IMR-90 (cell line): ENCODE measurements at regions not wholly inside any gene's neighbourhood (a gene's known extent, or its start where the extent isn't known, plus 50 kb on each side); places are given as distances from the start of the nearest gene placed in this dataset.
A peak's percentile ranks its signal among the peaks of the same experiment; 100 is the strongest.

Experiments
- ATAC-seq: fragments of 200-7000 bp; cut with Tn5 transposase; 2 replicates; pipeline ENCODE4 v1.9.1; 2020; ENCODE audit warnings: low read depth, mild to moderate bottlenecking, moderate library complexity
- BruUV-seq: library from RNA; stranded (reverse); fragments of 400-500 nt; replicated peaks from 2 replicates; lab custom pipeline; 2021; lab: Mats Ljungman, UMichigan
- CTCF ChIA-PET: fragments of 300-600 bp; formaldehyde crosslinking; extraction: SDS; loops from one replicate; lab custom pipeline; 2021; ENCODE audit warnings: antibody characterized with exemption; lab: Yijun Ruan, JAX
- POLR2A ChIA-PET: fragments of 300-600 bp; sonication (Branson Sonifier 250); formaldehyde crosslinking; loops from one replicate; lab custom pipeline; 2022; ENCODE audit warnings: antibody characterized with exemption; ENCODE audit not compliant: unreplicated experiment; lab: Charles Lee
- DNase-seq: peaks from one replicate; pipeline ENCODE4 v3.0.0; 2013
- H2AFZ ChIP-seq: replicated peaks from 2 replicates; pipeline ENCODE3; 2013; ENCODE audit warnings: low read length, mild to moderate bottlenecking; ENCODE audit not compliant: poor library complexity
- H2AK5ac ChIP-seq: 2 replicates; pipeline ENCODE4 v1.6.1; 2013; ENCODE audit warnings: low read depth, low read length, inconsistent platforms
- H2AK9ac ChIP-seq: replicated peaks from 2 replicates; pipeline ENCODE3; 2013; ENCODE audit warnings: mild to moderate bottlenecking, low read depth, low read length, moderate library complexity; ENCODE audit not compliant: poor library complexity
- H2BK120ac ChIP-seq: 2 replicates; pipeline ENCODE4 v1.6.1; 2013; ENCODE audit warnings: low read depth, low read length, inconsistent platforms
- H2BK15ac ChIP-seq: 3 replicates; pipeline ENCODE4 v1.6.1; 2013; ENCODE audit warnings: low read depth, low read length, inconsistent platforms
- H2BK20ac ChIP-seq: 2 replicates; pipeline ENCODE4 v1.6.1; 2013; ENCODE audit warnings: low read depth, mild to moderate bottlenecking, inconsistent platforms, low read length, moderate library complexity
- H2BK5ac ChIP-seq: 2 replicates; pipeline ENCODE4 v1.6.1; 2013; ENCODE audit warnings: mild to moderate bottlenecking, low read depth, low read length, inconsistent platforms; ENCODE audit not compliant: poor library complexity, severe bottlenecking
- H3K14ac ChIP-seq: replicated peaks from 2 replicates; pipeline ENCODE4 v1.6.1; 2013; ENCODE audit warnings: low read depth, low read length, inconsistent platforms
- H3K18ac ChIP-seq: 2 replicates; pipeline ENCODE4 v1.6.1; 2013; ENCODE audit warnings: low read depth, low read length, control low read depth
- H3K23ac ChIP-seq: 2 replicates; pipeline ENCODE4 v1.6.1; 2013; ENCODE audit warnings: low read depth, low read length, inconsistent platforms
- H3K27ac ChIP-seq: 2 replicates; pipeline ENCODE4 v1.5.1; 2013; ENCODE audit warnings: mild to moderate bottlenecking, control low read depth, low read length; ENCODE audit not compliant: insufficient read depth
- H3K27me3 ChIP-seq: 2 replicates; pipeline ENCODE4 v1.6.1; 2013; ENCODE audit warnings: low read length; ENCODE audit not compliant: control insufficient read depth, insufficient read depth
- H3K36me3 ChIP-seq: 2 replicates; pipeline ENCODE4 v1.6.1; 2013; ENCODE audit warnings: low read length, mixed read lengths; ENCODE audit not compliant: control insufficient read depth, insufficient read depth
- H3K4ac ChIP-seq: 2 replicates; pipeline ENCODE4 v1.6.1; 2013; ENCODE audit warnings: low read depth, low read length, inconsistent platforms
- H3K4me1 ChIP-seq: 2 replicates; pipeline ENCODE4 v1.6.1; 2013; ENCODE audit warnings: low read length, mixed read lengths; ENCODE audit not compliant: control insufficient read depth, insufficient read depth
- H3K4me2 ChIP-seq: 2 replicates; pipeline ENCODE4 v1.6.1; 2013; ENCODE audit warnings: low read depth, mild to moderate bottlenecking, control low read depth, low read length, moderate library complexity
- H3K4me3 ChIP-seq: 2 replicates; pipeline ENCODE4 v1.5.1; 2013; ENCODE audit warnings: low read depth, mild to moderate bottlenecking, control low read depth, low read length, moderate library complexity; ENCODE audit not compliant: insufficient read depth
- H3K56ac ChIP-seq: 2 replicates; pipeline ENCODE4 v1.6.1; 2013; ENCODE audit warnings: low read length, inconsistent platforms; ENCODE audit not compliant: insufficient read depth; ENCODE audit errors: extremely low read depth
- H3K79me1 ChIP-seq, 2 experiments: 2 replicates each; pipeline ENCODE4 v1.6.1; 2013; ENCODE audit warnings: low read length in 2 of 2, inconsistent platforms in 1 of 2, low read depth in 1 of 2
- H3K9ac ChIP-seq: 2 replicates; pipeline ENCODE4 v1.6.1; 2013; ENCODE audit warnings: low read depth, low read length, control low read depth
- H3K9me1 ChIP-seq: 2 replicates; pipeline ENCODE4 v1.6.1; 2013; ENCODE audit warnings: low read length, inconsistent platforms; ENCODE audit not compliant: insufficient read depth
- H3K9me3 ChIP-seq: 2 replicates; pipeline ENCODE4 v1.6.1; 2013; ENCODE audit warnings: low read length; ENCODE audit not compliant: control insufficient read depth, insufficient read depth
- H4K20me1 ChIP-seq: 2 replicates; pipeline ENCODE4 v1.6.1; 2013; ENCODE audit warnings: low read length, inconsistent platforms; ENCODE audit not compliant: insufficient read depth
- H4K5ac ChIP-seq: 2 replicates; pipeline ENCODE4 v1.6.1; 2013; ENCODE audit warnings: mild to moderate bottlenecking, low read depth, low read length, control low read depth
- H4K8ac ChIP-seq, 2 experiments: 2 replicates each; pipeline ENCODE4 v1.6.1; 2013; ENCODE audit warnings: low read depth in 2 of 2, low read length in 2 of 2, control low read depth in 1 of 2, inconsistent platforms in 1 of 2
- H4K91ac ChIP-seq: 2 replicates; pipeline ENCODE4 v1.6.1; 2013; ENCODE audit warnings: low read depth, low read length, inconsistent platforms; ENCODE audit not compliant: insufficient read depth
- MAFK ChIP-seq: IDR thresholded peaks from 2 replicates; pipeline ENCODE4 v1.6.1; 2012; ENCODE audit warnings: low read depth, low read length, improper control_type of control experiment
- MXI1 ChIP-seq: IDR thresholded peaks from 2 replicates; pipeline ENCODE4 v1.6.1; 2012; ENCODE audit warnings: low read depth, mild to moderate bottlenecking, low read length, moderate library complexity, borderline replicate concordance
- WGBS, 2 experiments: methylation state at CpG; one replicate each; pipeline versions ENCODE4 v1.1.5 to v1.1.7; 2013; ENCODE audit warnings: missing lambda C conversion rate in 2 of 2; ENCODE audit not compliant: insufficient read length in 1 of 2; ENCODE audit errors: extremely low coverage in 2 of 2; 5-methylcytosine and 5-hydroxymethylcytosine counted together
- dilution Hi-C: fragments of 300-500 bp; cut with HindIII; formaldehyde crosslinking; loops from one replicate; pipeline ENCODE4 v1.14.3; 2018; ENCODE audit warnings: low sequenced_read_pairs; ENCODE audit not compliant: unreplicated experiment
- in situ Hi-C: fragments of 300-500 bp; cut with MboI; formaldehyde crosslinking; loops from 3 replicates; pipeline ENCODE4 v1.14.3; 2019; ENCODE audit warnings: low sequenced_read_pairs, inconsistent platforms, mixed read lengths
- intact Hi-C: fragments of 100-400 bp; cut with micrococcal nuclease; formaldehyde crosslinking; loops from 2 replicates; pipeline ENCODE4 v1.10.0; 2022

GRCh38 chr7:81414411-81414810, 355.4 kb downstream of the HGF start:
- H4K5ac ChIP-seq = peak overlapping the region; percentile 44; the same call in 1 of the 2 replicates
- intact Hi-C loops (no loop called here), dilution Hi-C loops (no loop called here), in situ Hi-C loops (no loop called here)
- ATAC-seq (no peak), DNase-seq (no peak)
- peak overlapping the region; percentile 27; the same call in 1 of the 2 replicates for H3K18ac ChIP-seq
- BruUV-seq = no TSS peak
- H3K36me3 ChIP-seq = no peaks in the 10 kb centered on the region
- ChIA-PET CTCF (no interaction called here), POLR2A (no interaction called here)
- H4K8ac ChIP-seq = peak overlapping the region in 1 of 2 experiments; percentile 11; a peak in 1 of 4 replicates
- H2BK120ac ChIP-seq = peak overlapping the region; percentile 66; the same call in 1 of the 2 replicates
- no peak overlapping the region for H3K9ac ChIP-seq
- peak overlapping the region; percentile 69 for H3K14ac ChIP-seq
- peak overlapping the region; percentile 39; the same call in 1 of the 3 replicates for H2BK15ac ChIP-seq
- no peak overlapping the region for H2AK5ac ChIP-seq
- H3K9me1 ChIP-seq = no peaks in the 10 kb centered on the region
- H2AFZ ChIP-seq = no peak overlapping the region
- peak overlapping the region; percentile 12 for H3K4ac ChIP-seq
- WGBS, 2 experiments = 86% methylated on average over 1 of the region's 3 CpGs; no CpG with 5 or more reads in 1 of the 2 experiments
- H2BK5ac ChIP-seq = peak overlapping the region; percentile 29
- H4K20me1 ChIP-seq = no peaks in the 10 kb centered on the region
- H3K27me3 ChIP-seq = no peaks in the 10 kb centered on the region
- no peak overlapping the region for H3K4me3 ChIP-seq
- no peaks in the 10 kb centered on the region for H3K9me3 ChIP-seq
- H3K23ac ChIP-seq = 0 out of 2 replicates have a peak overlapping the region, but pooled peaks have one; percentile 4
- no peaks in the 10 kb centered on the region; the same call in 1 of the 2 replicates for H3K4me1 ChIP-seq
- no peak overlapping the region for H3K56ac ChIP-seq
- no peaks in the 10 kb centered on the region for H3K79me1 ChIP-seq
- H2BK20ac ChIP-seq = peak overlapping the region; percentile 34
- H3K27ac ChIP-seq = no peak overlapping the region
- TF ChIP-seq MAFK = no peak
- no peak for TF ChIP-seq MXI1
- H4K91ac ChIP-seq = peak overlapping the region; percentile 40; the same call in 1 of the 2 replicates
- no peak overlapping the region for H3K4me2 ChIP-seq
- no peak overlapping the region for H2AK9ac ChIP-seq
